A673 (cell line): ENCODE measurements at regions not wholly inside any gene's neighbourhood (a gene's known extent, or its start where the extent isn't known, plus 50 kb on each side); places are given as distances from the start of the nearest gene placed in this dataset.

Experiments used
- BruUV-seq: library from RNA; stranded (reverse); fragments of 400-500 nt; replicated peaks from 2 replicates; lab custom pipeline; 2021; lab: Mats Ljungman, UMichigan
- CTCF ChIA-PET: fragments of 300-600 bp; sonication (Branson Sonifier 250); formaldehyde crosslinking; loops from one replicate; lab custom pipeline; 2022; ENCODE audit warnings: antibody characterized with exemption; lab: Charles Lee
- POLR2A ChIA-PET: fragments of 300-600 bp; sonication (Branson Sonifier 250); formaldehyde crosslinking; loops from one replicate; lab custom pipeline; 2022; ENCODE audit warnings: antibody characterized with exemption; ENCODE audit not compliant: low non-redundant PET; lab: Charles Lee
- DNase-seq: peaks from one replicate; pipeline ENCODE4 v3.0.0-alpha.2; 2015; ENCODE audit warnings: low spot score
- H3K27ac ChIP-seq: fragments of 200-600 bp; sonication (generic); 2 replicates; pipeline ENCODE4 v1.5.1; 2016; ENCODE audit warnings: mixed run types, low read depth, mild to moderate bottlenecking, mixed read lengths, antibody characterized with exemption, low read length; ENCODE audit not compliant: poor library complexity, severe bottlenecking
- H3K27me3 ChIP-seq: fragments of 200-600 bp; sonication (generic); replicated peaks from 2 replicates; pipeline ENCODE4 v1.6.1; 2017; ENCODE audit warnings: mixed run types, low read depth, mild to moderate bottlenecking, mixed read lengths, antibody characterized with exemption, low read length; ENCODE audit not compliant: insufficient read depth, poor library complexity
- H3K36me3 ChIP-seq: fragments of 200-600 bp; sonication (generic); 2 replicates; pipeline ENCODE4 v1.6.1; 2016; ENCODE audit warnings: mixed run types, mild to moderate bottlenecking, mixed read lengths, antibody characterized with exemption, low read length; ENCODE audit not compliant: insufficient read depth, poor library complexity, severe bottlenecking
- H3K4me1 ChIP-seq: fragments of 200-600 bp; sonication (generic); 2 replicates; pipeline ENCODE4 v1.6.1; 2017; ENCODE audit warnings: mixed run types, mild to moderate bottlenecking, mixed read lengths, antibody characterized with exemption, low read length; ENCODE audit not compliant: insufficient read depth, poor library complexity, severe bottlenecking
- H3K4me3 ChIP-seq: fragments of 200-600 bp; sonication (generic); 2 replicates; pipeline ENCODE4 v1.5.1; 2016; ENCODE audit warnings: low read depth, mixed run types, mild to moderate bottlenecking, mixed read lengths, low read length; ENCODE audit not compliant: poor library complexity, severe bottlenecking
- H3K9me3 ChIP-seq: fragments of 200-600 bp; sonication (generic); 2 replicates; pipeline ENCODE4 v1.6.1; 2016; ENCODE audit warnings: mixed run types, low read depth, mild to moderate bottlenecking, mixed read lengths, antibody characterized with exemption, low read length; ENCODE audit not compliant: poor library complexity, severe bottlenecking
- CTCF ChIP-seq: fragments of 300-800, 200-600 bp; sonication (generic); conservative IDR thresholded peaks from 2 replicates; pipeline ENCODE4 v1.5.1; 2017; ENCODE audit warnings: low read depth, mild to moderate bottlenecking, antibody characterized with exemption, low read length, moderate library complexity, mixed read lengths
- EZH2 ChIP-seq: fragments of 200-600 bp; sonication (generic); IDR thresholded peaks from 2 replicates; pipeline ENCODE4 v1.6.1; 2017; ENCODE audit warnings: borderline replicate concordance, low read depth, mild to moderate bottlenecking, mixed read lengths, antibody characterized with exemption, low read length; ENCODE audit not compliant: poor library complexity, severe bottlenecking
- intact Hi-C: fragments of 100-400 bp; cut with micrococcal nuclease; formaldehyde crosslinking; loops from one replicate; pipeline ENCODE4 v1.10.0; 2022; ENCODE audit not compliant: unreplicated experiment

- H3K9me3 ChIP-seq = no peaks in the 10 kb centered on the region
- H3K4me3 ChIP-seq = no peak overlapping the region
- H3K4me1 ChIP-seq = no peaks in the 10 kb centered on the region
- peaks cover 28% of the 10 kb centered on the region for H3K27me3 ChIP-seq
- ChIA-PET CTCF (no interaction called here), POLR2A (no interaction called here)
- no peaks in the 10 kb centered on the region for H3K36me3 ChIP-seq
- DNase-seq = no peak
- no TSS peak for BruUV-seq
- intact Hi-C loops = no loop called here
- TF ChIP-seq CTCF (no peak), EZH2 (no peak)
- H3K27ac ChIP-seq = no peak overlapping the region
These were observed 90.1 kb downstream of the HIF1AN start for GRCh38 chr10:100625816-100626215.

- CTCF ChIA-PET = no interaction called here
- no peaks in the 10 kb centered on the region for H3K4me1 ChIP-seq
- no peak overlapping the region for H3K4me3 ChIP-seq
- no peak overlapping the region for H3K27ac ChIP-seq
- peaks cover 8% of the 10 kb centered on the region for H3K27me3 ChIP-seq
- BruUV-seq = no TSS peak
- H3K36me3 ChIP-seq = no peaks in the 10 kb centered on the region
- intact Hi-C loops = no loop called here
- POLR2A ChIA-PET = no interaction called here
- no peaks in the 10 kb centered on the region for H3K9me3 ChIP-seq
- DNase-seq = no peak
- TF ChIP-seq CTCF (no peak), EZH2 (no peak)
These were observed 92.3 kb downstream of the HIF1AN start for GRCh38 chr10:100628061-100628460.

GRCh38 chr10:100631192-100631591, 95.4 kb downstream of the HIF1AN start:
- ChIA-PET CTCF (no interaction called here), POLR2A (no interaction called here)
- TF ChIP-seq EZH2 (no peak), CTCF (no peak)
- intact Hi-C loops = no loop called here
- no TSS peak for BruUV-seq
- Histone ChIP-seq H3K27ac (no peak overlapping the region), H3K9me3 (no peaks in the 10 kb centered on the region), H3K27me3 (no peaks in the 10 kb centered on the region), H3K36me3 (no peaks in the 10 kb centered on the region), H3K4me1 (no peaks in the 10 kb centered on the region), H3K4me3 (no peak overlapping the region)
- DNase-seq = no peak
